Stimulated activated naive B cell treated with anti-CD40 and anti-IgM and Interleukin-4, amounts not matched to agents 10 μg/mL and 1 μg/mL and 100 μg/mL, for 72 hours (primary cell): ENCODE measurements at regions not wholly inside any gene's neighbourhood (a gene's known extent, or its start where the extent isn't known, plus 50 kb on each side); places are given as distances from the start of the nearest gene placed in this dataset.
"Not testable (repeated sequence)": the region's sequence is repeated elsewhere in the genome, so short reads cannot be mapped to it uniquely, and the experiment has no call there.

Experiments
- ATAC-seq, 2 donors: fragments of 150-1000 bp; cut with Tn5 transposase; replicated peaks; 2 replicates each; pipeline ENCODE4 v1.10.0; 2021; ENCODE audit warnings: moderate library complexity in 1 of 2
- DNase-seq: peaks from one replicate; pipeline ENCODE4 v3.0.0; 2021
- H3K27ac Mint-ChIP-seq: one replicate; pipeline ENCODE4 v1.8.0; 2022; ENCODE audit warnings: mild to moderate bottlenecking, mixed read lengths
- H3K27me3 Mint-ChIP-seq, 2 donors: one replicate each; pipeline ENCODE4 v1.8.0; 2022; ENCODE audit warnings: mixed read lengths in 2 of 2
- H3K36me3 Mint-ChIP-seq, 2 donors: one replicate each; pipeline ENCODE4 v1.8.0; 2022; ENCODE audit warnings: mixed read lengths in 2 of 2, mild to moderate bottlenecking in 1 of 2
- H3K4me1 Mint-ChIP-seq, 2 donors: one replicate each; pipeline ENCODE4 v1.8.0; 2022; ENCODE audit warnings: mixed read lengths in 2 of 2, mild to moderate bottlenecking in 1 of 2
- H3K4me3 Mint-ChIP-seq, 2 donors: one replicate each; pipeline ENCODE4 v1.8.0; 2022; ENCODE audit warnings: mild to moderate bottlenecking in 2 of 2, mixed read lengths in 2 of 2, moderate library complexity in 1 of 2
- H3K9me3 Mint-ChIP-seq, 2 donors: one replicate each; pipeline ENCODE4 v1.8.0; 2022; ENCODE audit warnings: mixed read lengths in 2 of 2, mild to moderate bottlenecking in 1 of 2

DNA sequence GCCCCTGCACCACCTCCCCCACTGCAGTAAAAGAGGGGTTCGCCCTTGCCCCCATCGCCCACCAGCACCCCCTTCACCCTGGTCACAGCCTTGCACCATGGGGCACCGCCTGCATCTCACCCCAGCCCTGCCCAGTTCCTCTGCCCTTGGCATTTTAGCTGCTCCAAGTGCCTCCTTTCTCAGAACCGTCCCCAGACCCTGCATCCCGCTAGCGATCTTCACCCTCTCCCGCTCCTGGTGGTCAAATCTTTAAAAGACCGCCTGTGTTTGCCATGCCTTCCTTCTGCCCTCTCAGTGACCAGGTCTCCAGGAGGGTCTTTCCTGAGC, 114.7 kb upstream of the OTOS start:
- no peak overlapping the region for H3K27ac Mint-ChIP-seq
- no peaks in the 10 kb centered on the region for H3K9me3 Mint-ChIP-seq
- no peaks in the 10 kb centered on the region for H3K4me1 Mint-ChIP-seq
- no peak for ATAC-seq
- no peak for DNase-seq
- no peaks in the 10 kb centered on the region for H3K36me3 Mint-ChIP-seq
- peaks cover 9% of the 10 kb centered on the region in 2 donors for H3K27me3 Mint-ChIP-seq
- no peak overlapping the region for H3K4me3 Mint-ChIP-seq

GRCh38 chr2:240255811-240256703, 115.6 kb upstream of the OTOS start:
- no peak overlapping the region for H3K27ac Mint-ChIP-seq
- H3K9me3 Mint-ChIP-seq = no peaks in the 10 kb centered on the region
- no peaks in the 10 kb centered on the region for H3K4me1 Mint-ChIP-seq
- DNase-seq = no peak
- no peak for ATAC-seq
- peaks cover 5 to 6% of the 10 kb centered on the region in 2 donors for H3K27me3 Mint-ChIP-seq
- no peak overlapping the region for H3K4me3 Mint-ChIP-seq
- no peaks in the 10 kb centered on the region for H3K36me3 Mint-ChIP-seq

- no peaks in the 10 kb centered on the region for H3K4me1 Mint-ChIP-seq
- H3K36me3 Mint-ChIP-seq = no peaks in the 10 kb centered on the region
- peaks cover 5 to 6% of the 10 kb centered on the region in 2 donors for H3K27me3 Mint-ChIP-seq
- no peak for DNase-seq
- H3K4me3 Mint-ChIP-seq = no peak overlapping the region
- peaks cover 3 to 7% of the 10 kb centered on the region in 2 donors for H3K9me3 Mint-ChIP-seq
- no peak for ATAC-seq
- no peak overlapping the region for H3K27ac Mint-ChIP-seq
Measured at GRCh38 chr2:240256704-240257637, 116.5 kb upstream of the OTOS start.

GRCh38 chr2:240257940-240258580, 117.6 kb upstream of the OTOS start:
- ATAC-seq = no peak
- Mint-ChIP-seq H3K9me3 (peaks cover 9 to 10% of the 10 kb centered on the region in 2 donors), H3K4me1 (no peaks in the 10 kb centered on the region), H3K4me3 (no peak overlapping the region), H3K27me3 (peaks cover 0 to 6% of the 10 kb centered on the region in 2 donors), H3K36me3 (peaks cover 2 to 3% of the 10 kb centered on the region in 2 donors), H3K27ac (no peak overlapping the region)
- no peak for DNase-seq

GRCh38 chr2:240258685-240259084, 118.2 kb upstream of the OTOS start:
- no peak overlapping the region for H3K27ac Mint-ChIP-seq
- no peak overlapping the region for H3K4me3 Mint-ChIP-seq
- DNase-seq (no peak), ATAC-seq (no peak)
- no peaks in the 10 kb centered on the region for H3K4me1 Mint-ChIP-seq
- peaks cover 0 to 6% of the 10 kb centered on the region in 2 donors for H3K27me3 Mint-ChIP-seq
- H3K9me3 Mint-ChIP-seq = peaks cover 11 to 15% of the 10 kb centered on the region in 2 donors
- peaks cover 2 to 3% of the 10 kb centered on the region in 2 donors for H3K36me3 Mint-ChIP-seq

DNA sequence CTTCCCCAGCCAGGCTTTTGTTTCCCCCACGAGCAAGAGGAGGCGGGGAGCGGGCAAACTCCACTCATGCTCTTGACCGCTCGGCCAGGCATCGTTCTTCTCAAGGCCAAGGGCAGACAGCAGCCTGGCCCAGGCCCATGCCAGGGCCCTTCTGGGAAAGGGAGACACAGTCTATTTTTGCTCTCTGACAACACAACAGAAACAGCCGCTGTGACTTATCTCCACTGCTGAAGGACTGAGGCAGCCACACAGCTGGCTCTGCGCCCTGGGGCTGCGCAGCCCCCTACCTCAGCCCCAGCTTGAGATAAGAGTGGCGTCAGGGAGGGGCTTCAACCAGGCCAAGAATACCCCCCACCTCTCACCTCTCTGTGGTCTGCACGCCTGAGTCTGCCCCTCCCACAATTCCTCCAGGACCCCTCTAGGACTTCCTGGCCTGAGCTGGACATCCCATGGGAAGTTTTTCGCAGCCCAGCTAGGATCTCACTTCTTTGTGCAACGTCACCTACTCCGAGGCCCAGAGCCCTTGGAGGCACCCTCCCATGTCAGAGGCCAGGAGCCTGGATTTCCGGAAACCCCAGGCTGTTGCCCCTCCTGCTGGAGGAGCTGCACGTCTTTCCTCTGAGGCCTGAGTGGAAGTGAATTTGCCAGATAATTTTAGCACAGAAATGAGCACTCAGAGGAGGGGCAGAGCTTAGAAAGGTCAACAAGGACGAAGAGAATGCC, 118.9 kb upstream of the OTOS start:
- Mint-ChIP-seq H3K4me1 (no peaks in the 10 kb centered on the region), H3K4me3 (no peak overlapping the region), H3K36me3 (peaks cover 2 to 3% of the 10 kb centered on the region in 2 donors), H3K9me3 (peaks cover 14 to 19% of the 10 kb centered on the region in 2 donors), H3K27me3 (peaks cover 0 to 6% of the 10 kb centered on the region in 2 donors), H3K27ac (no peak overlapping the region)
- DNase-seq = no peak
- no peak for ATAC-seq

DNA sequence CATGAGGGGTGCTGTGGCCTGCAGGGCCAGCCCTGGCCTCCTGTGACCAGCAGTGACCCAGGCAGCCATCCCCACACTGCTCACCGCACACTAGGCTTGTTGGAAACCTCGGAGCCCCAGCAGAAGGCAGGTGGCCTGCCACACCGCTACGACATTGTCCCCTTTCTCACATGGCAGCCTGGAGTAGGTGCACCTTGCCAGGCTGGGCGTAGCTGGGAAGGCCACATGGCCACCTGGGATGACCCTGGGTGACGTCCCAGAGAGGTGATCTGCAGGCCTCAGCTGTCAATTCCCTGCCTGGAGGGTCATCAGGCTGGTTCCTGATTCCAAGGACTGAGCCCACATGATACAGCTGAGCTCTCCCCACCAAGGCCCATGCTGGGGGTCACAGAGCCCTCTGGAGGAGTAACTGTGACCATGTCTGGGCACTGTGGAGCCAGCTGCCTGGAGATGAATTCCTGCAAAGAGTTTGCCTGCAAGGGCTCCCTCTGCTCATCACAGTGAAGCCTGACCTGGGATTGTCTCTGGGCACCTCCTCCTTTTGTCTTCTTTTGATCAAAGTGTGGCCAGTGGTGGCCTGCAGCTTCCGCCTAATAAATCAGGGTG, 119.6 kb upstream of the OTOS start:
- peaks cover 14 to 19% of the 10 kb centered on the region in 2 donors for H3K9me3 Mint-ChIP-seq
- H3K27me3 Mint-ChIP-seq = peaks cover 0 to 5% of the 10 kb centered on the region in 2 donors
- no peak overlapping the region for H3K27ac Mint-ChIP-seq
- H3K4me1 Mint-ChIP-seq = no peaks in the 10 kb centered on the region
- ATAC-seq = no peak
- DNase-seq = no peak
- peaks cover 2 to 3% of the 10 kb centered on the region in 2 donors for H3K36me3 Mint-ChIP-seq
- H3K4me3 Mint-ChIP-seq = no peak overlapping the region

- no peaks in the 10 kb centered on the region for H3K27me3 Mint-ChIP-seq
- peaks cover 2 to 3% of the 10 kb centered on the region in 2 donors for H3K36me3 Mint-ChIP-seq
- H3K4me1 Mint-ChIP-seq = no peaks in the 10 kb centered on the region
Measured at GRCh38 chr2:240260664-240261063, 120.2 kb upstream of the OTOS start.

GRCh38 chr2:240262578-240262977, 122.1 kb upstream of the OTOS start:
- not testable (repeated sequence) for H3K4me3 Mint-ChIP-seq, H3K4me1 Mint-ChIP-seq, H3K36me3 Mint-ChIP-seq, H3K27me3 Mint-ChIP-seq, DNase-seq, H3K27ac Mint-ChIP-seq, ATAC-seq
- H3K9me3 Mint-ChIP-seq = peaks cover 14 to 19% of the 10 kb centered on the region in 2 donors

More at GRCh38 chr2:240260664-240261063, 120.2 kb upstream of the OTOS start:
- no peak for DNase-seq
- Mint-ChIP-seq H3K4me3 (no peak overlapping the region), H3K27ac (no peak overlapping the region), H3K9me3 (peaks cover 14 to 19% of the 10 kb centered on the region in 2 donors)
- ATAC-seq = no peak

DNA sequence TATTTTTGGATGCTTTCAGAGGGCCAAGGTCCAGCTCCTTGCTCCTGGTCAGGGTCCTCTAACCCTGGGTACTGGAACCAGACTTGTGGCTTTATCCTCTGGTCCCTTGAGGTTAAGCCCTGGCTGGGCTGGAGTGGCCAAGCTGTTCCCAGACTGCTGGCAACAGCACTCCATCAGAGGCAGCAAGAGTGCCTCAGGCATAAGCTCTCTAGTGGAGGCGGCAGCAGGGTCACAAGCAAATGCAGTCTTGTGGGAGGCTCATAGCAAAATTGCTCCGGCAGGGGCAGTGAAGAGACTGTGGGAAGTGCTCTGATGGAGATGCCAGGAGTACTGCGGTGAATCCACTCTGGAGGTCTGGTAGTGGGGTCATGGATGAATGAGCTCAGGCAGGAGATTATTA, 128.9 kb upstream of the OTOS start:
- ATAC-seq = no peak
- peaks cover 12 to 16% of the 10 kb centered on the region in 2 donors for H3K9me3 Mint-ChIP-seq
- H3K36me3 Mint-ChIP-seq = no peaks in the 10 kb centered on the region
- no peak for DNase-seq
- no peak overlapping the region for H3K27ac Mint-ChIP-seq
- H3K4me1 Mint-ChIP-seq = no peaks in the 10 kb centered on the region
- H3K27me3 Mint-ChIP-seq = peaks cover 31 to 46% of the 10 kb centered on the region in 2 donors
- H3K4me3 Mint-ChIP-seq = no peak overlapping the region

GRCh38 chr2:240269886-240270285, 129.4 kb upstream of the OTOS start:
- no peaks in the 10 kb centered on the region for H3K4me1 Mint-ChIP-seq
- DNase-seq (no peak), ATAC-seq (no peak)
- peaks cover 12 to 16% of the 10 kb centered on the region in 2 donors for H3K9me3 Mint-ChIP-seq
- H3K36me3 Mint-ChIP-seq = no peaks in the 10 kb centered on the region
- H3K27me3 Mint-ChIP-seq = peaks cover 36 to 51% of the 10 kb centered on the region in 2 donors
- H3K4me3 Mint-ChIP-seq = no peak overlapping the region
- no peak overlapping the region for H3K27ac Mint-ChIP-seq

DNA sequence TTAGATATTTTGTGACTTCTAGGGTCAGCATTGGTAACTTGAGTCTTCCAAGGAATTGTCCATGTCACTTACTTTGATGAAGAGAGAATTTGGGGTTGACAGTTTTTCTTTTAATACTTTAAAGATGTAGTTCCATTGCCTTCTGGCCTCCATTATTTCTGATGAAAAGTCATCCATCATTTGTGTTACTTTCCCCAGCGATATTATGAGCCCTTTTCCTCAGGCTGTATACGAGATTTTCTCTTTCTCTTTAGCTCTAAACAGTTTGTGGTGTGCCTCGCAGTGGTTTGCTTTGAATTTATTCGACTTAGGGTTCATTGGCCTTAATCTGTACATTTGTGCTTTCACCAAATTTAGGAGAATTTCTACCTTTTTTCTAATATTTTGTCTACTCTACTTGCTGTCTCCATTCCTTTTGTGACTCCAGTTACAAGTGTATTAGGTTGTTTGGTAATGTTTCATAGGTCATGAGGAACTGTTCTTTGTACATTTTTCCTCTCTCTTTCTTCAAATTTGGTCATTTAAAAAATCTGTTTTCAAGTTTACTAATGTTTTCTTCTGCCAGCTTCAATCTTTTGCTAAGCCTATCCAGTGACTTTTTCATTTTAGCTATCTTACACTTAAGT, 131.4 kb upstream of the OTOS start:
- no peak overlapping the region for H3K27ac Mint-ChIP-seq

DNA sequence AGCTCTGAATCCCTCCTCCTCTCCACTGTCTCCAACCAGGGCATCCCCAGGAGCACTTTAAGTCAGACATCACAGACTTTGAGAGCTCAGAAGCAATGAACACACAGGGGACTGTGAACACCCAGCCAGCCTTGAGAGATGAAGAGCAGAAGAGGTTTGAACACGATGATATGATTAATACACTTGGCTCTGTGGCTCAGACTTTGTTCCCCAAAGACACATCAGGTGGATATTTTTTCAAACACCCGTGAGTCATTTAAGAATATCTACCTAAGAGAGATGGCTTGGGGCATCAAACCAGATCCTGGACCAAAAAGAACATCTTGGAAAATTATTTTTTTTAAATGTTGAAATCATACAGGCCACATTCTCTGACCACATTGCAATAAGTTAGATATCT, 134.9 kb upstream of the OTOS start:
- no peak overlapping the region for H3K4me3 Mint-ChIP-seq
- peaks cover 45 to 52% of the 10 kb centered on the region in 2 donors for H3K27me3 Mint-ChIP-seq
- no peak overlapping the region for H3K27ac Mint-ChIP-seq
- no peaks in the 10 kb centered on the region for H3K4me1 Mint-ChIP-seq
- peaks cover 13 to 16% of the 10 kb centered on the region in 2 donors for H3K9me3 Mint-ChIP-seq
- ATAC-seq = no peak
- no peak for DNase-seq
- no peaks in the 10 kb centered on the region for H3K36me3 Mint-ChIP-seq

More for the DNA sequence above, 131.4 kb upstream of the OTOS start:
- H3K4me3 Mint-ChIP-seq = no peak overlapping the region
- ATAC-seq = no peak
- peaks cover 55 to 67% of the 10 kb centered on the region in 2 donors for H3K27me3 Mint-ChIP-seq
- H3K9me3 Mint-ChIP-seq = peaks cover 12 to 16% of the 10 kb centered on the region in 2 donors
- no peaks in the 10 kb centered on the region for H3K4me1 Mint-ChIP-seq
- DNase-seq = no peak
- no peaks in the 10 kb centered on the region for H3K36me3 Mint-ChIP-seq
